GM19023 (cell line): ENCODE measurements at regions not wholly inside any gene's neighbourhood (a gene's known extent, or its start where the extent isn't known, plus 50 kb on each side); places are given as distances from the start of the nearest gene placed in this dataset.
A peak's percentile ranks its signal among the peaks of the same experiment; 100 is the strongest.
"Not testable (repeated sequence)": the region's sequence is repeated elsewhere in the genome, so short reads cannot be mapped to it uniquely, and the experiment has no call there.

Experiments
- ATAC-seq: cut with Tn5 transposase; IDR thresholded peaks from one replicate; pipeline ENCODE4 v1.9.1; 2021; ENCODE audit warnings: mild to moderate bottlenecking, moderate library complexity; ENCODE audit not compliant: unreplicated experiment

GRCh38 chr12:93079271-93079670 lies 150.2 kb upstream of the EEA1 start:
- no peak for ATAC-seq

DNA sequence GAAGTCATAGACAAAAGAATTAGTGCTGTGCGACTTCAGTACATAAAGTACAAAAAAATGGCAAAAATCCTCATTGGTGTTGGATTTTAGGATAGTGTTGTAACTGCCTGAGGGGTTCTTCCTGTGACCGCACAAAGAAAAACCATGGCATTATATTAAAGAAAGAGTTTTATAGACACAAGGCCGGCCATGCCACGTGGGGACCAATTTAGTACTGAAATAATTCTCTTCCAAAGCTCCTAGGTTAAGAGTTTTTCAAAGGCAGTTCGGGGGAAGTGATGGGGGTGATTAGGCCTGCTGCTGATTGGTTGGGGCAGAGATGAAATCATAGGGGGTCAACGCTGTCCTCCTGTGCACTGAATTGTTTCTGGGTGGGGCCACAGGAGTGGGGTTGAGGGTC lies 150.9 kb upstream of the EEA1 start:
- no peak for ATAC-seq

DNA sequence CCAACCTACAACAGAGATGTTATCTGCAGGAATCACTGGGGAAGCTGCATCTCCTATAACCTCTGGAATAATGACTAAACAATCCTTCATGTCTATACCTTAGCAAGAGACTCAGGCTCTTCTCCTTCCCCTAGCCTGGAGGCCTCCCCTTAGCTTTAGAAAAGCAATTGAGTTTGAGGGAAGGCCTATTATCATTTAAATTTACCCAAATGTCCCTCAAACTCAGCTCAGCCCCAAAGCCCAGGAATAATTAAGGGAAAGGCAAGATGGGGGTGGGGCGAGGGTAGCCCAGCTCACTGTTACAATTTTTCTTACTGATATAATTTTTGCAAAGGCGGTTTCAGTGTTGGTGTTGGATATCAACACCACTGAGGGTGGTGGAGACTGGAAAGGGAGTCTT lies 151.4 kb upstream of the EEA1 start:
- ATAC-seq: no peak

GRCh38 chr12:93080994-93081809 lies 152.1 kb upstream of the EEA1 start:
- ATAC-seq: no peak

- ATAC-seq: no peak
Observed at GRCh38 chr12:93081810-93082165, 152.7 kb upstream of the EEA1 start.

DNA sequence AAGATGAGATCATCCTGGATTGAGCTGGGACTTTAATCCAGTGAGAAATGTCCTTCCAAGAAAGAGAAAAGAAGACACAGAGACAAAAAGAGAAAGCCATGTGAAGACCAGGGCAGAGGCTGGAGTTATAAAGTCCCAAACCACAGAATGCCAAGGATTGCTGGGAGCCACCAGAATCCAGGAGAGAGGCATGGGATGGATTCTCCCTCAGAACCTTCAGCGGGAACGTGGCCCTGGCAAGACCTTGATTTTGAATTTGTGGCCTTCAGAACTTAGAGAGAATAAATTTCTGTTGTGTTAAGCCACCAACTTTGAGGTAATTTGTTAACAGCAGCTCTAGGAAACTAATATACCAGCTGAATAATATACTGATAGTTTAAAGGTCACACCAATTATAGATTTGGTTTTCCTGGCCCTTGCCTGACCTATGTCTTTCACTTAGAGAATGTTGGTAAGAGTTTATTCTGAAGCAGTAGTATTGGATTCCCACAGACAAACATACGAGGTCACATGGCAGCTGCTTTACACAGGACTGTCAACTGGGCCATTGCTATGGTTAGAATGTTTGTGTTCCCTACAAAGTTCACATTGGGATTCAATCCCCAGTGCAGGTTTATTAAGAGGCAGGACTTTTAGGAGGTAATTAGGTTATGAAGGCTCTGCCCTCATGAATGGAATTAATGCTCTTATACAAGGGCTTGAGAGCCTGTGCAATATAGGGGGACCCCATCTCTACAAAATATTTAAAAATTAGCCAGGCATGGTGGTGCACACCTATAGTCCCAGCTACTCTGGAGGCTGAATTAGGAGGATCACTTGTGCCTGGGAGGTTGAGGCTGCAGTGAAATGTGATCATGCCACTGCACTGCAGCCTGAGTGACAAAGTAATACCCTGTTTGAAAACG lies 156.5 kb upstream of the EEA1 start:
- no peak for ATAC-seq

- ATAC-seq: no peak
Observed at GRCh38 chr12:93086288-93086727, 157.2 kb upstream of the EEA1 start.

DNA sequence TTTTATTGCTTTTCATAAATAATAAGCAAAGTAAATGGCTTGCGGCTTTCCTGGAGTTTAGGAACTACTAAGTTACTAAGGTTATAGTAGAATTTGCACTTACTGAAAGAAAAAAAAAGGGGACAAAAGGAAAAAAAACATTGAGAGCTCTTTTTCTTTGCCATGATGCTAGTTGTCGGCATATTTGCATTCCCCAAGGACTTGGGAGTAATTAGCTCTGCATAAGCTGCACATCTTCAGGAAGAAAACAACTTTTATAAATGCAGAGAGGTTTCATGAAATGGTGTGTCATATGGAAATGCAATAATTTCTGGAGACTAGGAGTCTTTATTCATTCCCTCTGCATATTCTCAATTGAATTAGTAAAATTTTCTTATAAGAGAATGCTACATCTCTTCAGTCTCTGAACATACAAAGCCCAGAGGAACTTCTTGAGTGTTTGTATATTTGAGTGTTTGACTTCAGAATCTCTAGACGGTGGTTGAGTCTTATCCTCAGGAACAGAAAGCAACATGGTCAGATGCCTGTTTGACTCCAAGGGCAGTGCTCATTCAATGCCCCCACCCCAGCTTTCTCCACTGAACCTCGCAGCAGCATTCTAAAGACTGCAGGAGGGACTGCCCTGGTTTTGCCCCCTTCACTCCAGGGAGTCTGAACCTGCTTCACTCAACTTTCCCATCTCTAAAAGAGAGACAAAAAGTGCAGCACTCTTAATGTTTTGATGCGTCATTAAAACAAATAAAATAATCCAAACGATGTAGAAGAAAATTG lies 158.9 kb upstream of the EEA1 start:
- ATAC-seq: no peak

DNA sequence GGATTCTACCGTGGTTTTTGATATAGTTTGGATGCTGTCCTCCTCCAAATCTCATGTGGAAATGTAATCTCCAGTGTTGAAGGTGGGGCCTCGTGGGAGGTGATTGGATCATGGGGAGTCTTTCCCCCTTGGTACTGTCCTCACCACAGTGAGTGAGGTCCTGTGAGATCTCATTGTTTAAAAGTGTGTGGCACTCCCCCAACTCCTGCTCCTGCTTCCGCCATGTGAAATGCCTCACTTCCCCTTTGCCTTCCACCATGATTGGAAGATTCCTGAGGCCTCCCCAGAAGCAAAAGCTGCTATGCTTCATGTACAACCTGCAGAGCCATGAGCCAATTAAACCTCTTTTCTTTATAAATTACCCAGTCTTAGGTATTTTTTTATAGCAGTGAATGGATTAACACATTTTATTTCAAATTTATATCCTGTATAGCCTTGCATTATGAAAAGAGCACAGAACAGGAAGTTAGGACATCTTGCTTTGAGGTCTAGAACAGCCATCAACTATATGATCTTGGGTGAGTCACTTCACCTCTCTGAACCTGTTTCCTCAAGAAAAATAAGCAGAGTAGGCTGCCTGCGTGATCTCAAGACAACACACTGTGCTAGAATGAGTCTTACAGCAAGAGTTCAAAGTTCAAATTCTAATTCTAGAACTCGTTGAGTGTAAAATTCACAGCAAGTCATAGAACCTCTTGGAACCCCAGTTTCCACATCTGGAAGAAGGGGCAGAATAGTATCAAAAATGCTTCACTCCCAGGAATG lies 160.9 kb upstream of the EEA1 start:
- no peak for ATAC-seq

- ATAC-seq: no peak
Observed at GRCh38 chr12:93090731-93091172, 161.7 kb upstream of the EEA1 start.

- ATAC-seq: no peak
Observed at GRCh38 chr12:93091886-93092648, 163.0 kb upstream of the EEA1 start.

DNA sequence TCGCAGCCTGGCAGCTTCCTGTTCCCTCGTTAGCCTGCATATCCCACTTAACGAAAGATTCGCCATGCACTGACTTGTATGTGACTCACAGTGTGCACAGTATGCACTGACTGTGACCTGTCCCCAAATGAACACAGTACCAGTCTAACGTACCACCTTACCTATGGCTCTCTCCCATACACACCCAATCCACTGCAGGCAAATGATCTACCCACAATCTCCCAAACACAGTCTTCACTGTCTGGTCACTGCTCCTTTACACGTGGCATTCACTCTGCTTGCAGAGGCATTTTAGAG lies 163.5 kb upstream of the EEA1 start:
- no peak for ATAC-seq

DNA sequence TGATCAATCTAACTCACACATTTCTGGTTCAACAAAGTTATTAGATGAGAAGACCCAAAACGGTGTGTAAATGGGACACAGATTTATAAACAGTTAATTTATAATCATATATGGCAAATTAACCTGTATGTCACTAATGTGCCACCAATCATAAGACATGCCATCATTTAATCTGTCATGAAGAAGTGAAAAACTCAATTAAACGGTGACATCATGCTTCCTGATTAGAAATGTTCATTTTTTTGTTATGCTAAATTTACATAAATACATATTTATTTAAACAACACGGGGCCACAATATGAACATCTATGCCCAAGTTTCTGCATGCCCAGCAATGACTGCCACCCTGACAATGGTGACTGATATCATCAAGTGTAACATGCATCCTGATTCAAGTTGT lies 164.1 kb upstream of the EEA1 start:
- ATAC-seq: no peak

DNA sequence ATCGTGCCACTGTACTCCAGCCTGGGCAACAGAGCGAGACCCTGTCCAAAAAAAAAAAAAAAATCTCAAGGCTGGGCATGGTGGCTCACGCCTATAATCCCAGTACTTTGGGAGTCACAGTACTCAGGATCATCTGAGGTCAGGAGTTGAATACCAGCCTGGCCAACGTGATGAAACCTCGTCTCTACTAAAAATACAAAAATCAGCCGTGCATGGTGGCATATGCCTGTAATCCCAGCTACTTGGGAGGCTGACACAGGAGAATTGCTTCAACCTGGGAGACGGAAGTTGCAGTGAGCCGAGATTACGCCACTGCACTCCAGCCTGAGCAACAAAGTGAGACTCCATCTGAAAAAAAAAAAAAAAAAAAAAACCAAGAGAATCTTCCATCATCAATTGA lies 165.1 kb upstream of the EEA1 start:
- ATAC-seq: not testable (repeated sequence)

GRCh38 chr12:93094988-93095737 lies 166.1 kb upstream of the EEA1 start:
- ATAC-seq: peak; percentile 90

GRCh38 chr12:93097417-93097816 lies 168.3 kb upstream of the EEA1 start:
- no peak for ATAC-seq

- ATAC-seq: no peak
Observed at GRCh38 chr12:93098077-93098476, 169.0 kb upstream of the EEA1 start.

DNA sequence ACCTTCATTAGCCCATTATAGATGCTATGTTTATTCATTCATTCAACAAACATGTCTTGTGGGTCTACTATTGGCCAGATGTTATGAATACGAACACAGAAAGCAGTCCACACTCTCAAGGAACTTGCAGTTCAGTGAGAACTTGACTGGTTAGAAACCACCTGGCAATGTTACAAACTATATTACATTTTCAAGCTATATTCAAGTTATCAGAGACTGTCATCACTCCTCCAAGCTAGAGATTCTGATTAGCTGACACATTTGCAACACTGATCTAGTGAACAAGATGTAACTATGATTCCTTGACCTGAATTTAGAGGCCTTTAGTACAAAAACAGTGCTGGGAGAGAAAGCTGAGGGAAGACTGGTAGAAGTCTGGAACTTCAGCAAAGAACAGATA lies 170.7 kb upstream of the EEA1 start:
- no peak for ATAC-seq

DNA sequence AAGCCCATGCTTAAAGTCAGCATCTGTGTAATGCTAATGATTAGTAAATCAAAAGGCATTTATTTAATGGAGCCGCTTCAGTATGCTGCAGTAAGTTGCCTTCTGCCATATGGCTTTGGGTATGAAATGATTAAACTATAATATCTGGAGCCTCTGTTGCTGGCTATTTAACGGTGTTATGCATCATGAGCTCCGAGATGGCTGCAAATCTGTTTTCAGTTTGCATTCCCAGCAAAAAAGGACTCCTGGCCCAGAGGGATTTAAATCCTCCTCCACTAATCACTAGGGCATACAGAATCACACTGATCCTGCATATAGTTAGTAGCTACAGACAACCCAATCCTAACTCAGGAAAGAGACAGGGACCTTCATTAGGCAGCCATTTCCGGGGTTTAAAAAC lies 171.5 kb upstream of the EEA1 start:
- no peak for ATAC-seq
